ENCODE measurements at regions not wholly inside any gene's neighbourhood (a gene's known extent, or its start where the extent isn't known, plus 50 kb on each side); places are given as distances from the start of the nearest gene placed in this dataset.
A peak's percentile ranks its signal among the peaks of the same experiment; 100 is the strongest.
"Not testable (repeated sequence)": the region's sequence is repeated elsewhere in the genome, so short reads cannot be mapped to it uniquely, and the experiment has no call there.

- Histone ChIP-seq H3K79me2 (ENCODE audit: control insufficient read depth, insufficient read depth, low read length) (no peaks in the 10 kb centered on the region), H3K36me3 (ENCODE audit: control insufficient read depth, insufficient read depth, low read length) (no peaks in the 10 kb centered on the region), H3K9ac (ENCODE audit: insufficient read depth, low read length) (no peak overlapping the region), H3K4me1 (ENCODE audit: control insufficient read depth, extremely low read depth, insufficient read depth, low read length) (no peaks in the 10 kb centered on the region), H3K4me3 (replicated peaks in 1 of 4; ENCODE audit: control extremely low read depth in 1 of 4, insufficient read depth in 1 of 4, low read depth in 3 of 4, low read length in 4 of 4) (no peak overlapping the region), H3K4me2 (ENCODE audit: extremely low read depth, insufficient read depth, low read length) (no peak overlapping the region), H3K27ac (ENCODE audit: insufficient read depth, low read length) (no peak overlapping the region), H4K20me1 (ENCODE audit: control insufficient read depth, extremely low read depth, insufficient read depth, low read length) (no peaks in the 10 kb centered on the region), H3K9me3 (ENCODE audit: control insufficient read depth, insufficient read depth, low read depth, low read length) (no peaks in the 10 kb centered on the region), H2AFZ (ENCODE audit: low read length) (no peak overlapping the region), H3K27me3 (ENCODE audit: control insufficient read depth, insufficient read depth, low read length) (no peaks in the 10 kb centered on the region)
- TF ChIP-seq EZH2 (IDR thresholded peaks at IDR 0.05; ENCODE audit: low read length, missing control alignments) (no peak), CTCF (conservative IDR thresholded peaks at IDR 0.05 in 1 of 2, IDR thresholded peaks at IDR 0.05 in 1 of 2; ENCODE audit: low read depth in 1 of 2, low read length in 2 of 2) (peak; percentile 42 to 65)
- peak; percentile 24 to 52 for DNase-seq (ENCODE audit: low read depth in 2 of 2)
Observed at GRCh38 chr4:126405369-126405982, 1090.7 kb downstream of the FAT4 start.

GRCh38 chr4:126409746-126410145 is 1095.0 kb downstream of the FAT4 start:
- Histone ChIP-seq H2AFZ (ENCODE audit: low read length) (no peak overlapping the region), H3K27me3 (ENCODE audit: control insufficient read depth, insufficient read depth, low read length) (no peaks in the 10 kb centered on the region), H3K27ac (ENCODE audit: insufficient read depth, low read length) (no peak overlapping the region), H3K36me3 (ENCODE audit: control insufficient read depth, insufficient read depth, low read length) (no peaks in the 10 kb centered on the region), H3K4me3 (replicated peaks in 1 of 4; ENCODE audit: control extremely low read depth in 1 of 4, insufficient read depth in 1 of 4, low read depth in 3 of 4, low read length in 4 of 4) (no peak overlapping the region), H3K9me3 (ENCODE audit: control insufficient read depth, insufficient read depth, low read depth, low read length) (no peaks in the 10 kb centered on the region), H3K9ac (ENCODE audit: insufficient read depth, low read length) (no peak overlapping the region), H4K20me1 (ENCODE audit: control insufficient read depth, extremely low read depth, insufficient read depth, low read length) (no peaks in the 10 kb centered on the region), H3K4me2 (ENCODE audit: extremely low read depth, insufficient read depth, low read length) (no peak overlapping the region), H3K79me2 (ENCODE audit: control insufficient read depth, insufficient read depth, low read length) (no peaks in the 10 kb centered on the region), H3K4me1 (ENCODE audit: control insufficient read depth, extremely low read depth, insufficient read depth, low read length) (no peaks in the 10 kb centered on the region)
- no peak for TF ChIP-seq EZH2 (IDR thresholded peaks at IDR 0.05; ENCODE audit: low read length, missing control alignments)
- no peak for TF ChIP-seq CTCF (conservative IDR thresholded peaks at IDR 0.05 in 1 of 2, IDR thresholded peaks at IDR 0.05 in 1 of 2; ENCODE audit: low read depth in 1 of 2, low read length in 2 of 2)
- DNase-seq (ENCODE audit: low read depth in 2 of 2), result no peak

GRCh38 chr4:126411047-126411446 is 1096.3 kb downstream of the FAT4 start:
- Histone ChIP-seq H4K20me1 (ENCODE audit: control insufficient read depth, extremely low read depth, insufficient read depth, low read length) (no peaks in the 10 kb centered on the region), H3K27ac (ENCODE audit: insufficient read depth, low read length) (no peak overlapping the region), H2AFZ (ENCODE audit: low read length) (no peak overlapping the region), H3K9ac (ENCODE audit: insufficient read depth, low read length) (no peak overlapping the region), H3K4me1 (ENCODE audit: control insufficient read depth, extremely low read depth, insufficient read depth, low read length) (no peaks in the 10 kb centered on the region), H3K36me3 (ENCODE audit: control insufficient read depth, insufficient read depth, low read length) (no peaks in the 10 kb centered on the region), H3K4me3 (replicated peaks in 1 of 4; ENCODE audit: control extremely low read depth in 1 of 4, insufficient read depth in 1 of 4, low read depth in 3 of 4, low read length in 4 of 4) (no peak overlapping the region), H3K4me2 (ENCODE audit: extremely low read depth, insufficient read depth, low read length) (no peak overlapping the region), H3K9me3 (ENCODE audit: control insufficient read depth, insufficient read depth, low read depth, low read length) (no peaks in the 10 kb centered on the region), H3K27me3 (ENCODE audit: control insufficient read depth, insufficient read depth, low read length) (no peaks in the 10 kb centered on the region), H3K79me2 (ENCODE audit: control insufficient read depth, insufficient read depth, low read length) (no peaks in the 10 kb centered on the region)
- TF ChIP-seq CTCF (conservative IDR thresholded peaks at IDR 0.05 in 1 of 2, IDR thresholded peaks at IDR 0.05 in 1 of 2; ENCODE audit: low read depth in 1 of 2, low read length in 2 of 2), result no peak
- TF ChIP-seq EZH2 (IDR thresholded peaks at IDR 0.05; ENCODE audit: low read length, missing control alignments), result no peak
- no peak for DNase-seq (ENCODE audit: low read depth in 2 of 2)

- H3K79me2 ChIP-seq (ENCODE audit: control insufficient read depth, insufficient read depth, low read length); H4K20me1 ChIP-seq (ENCODE audit: control insufficient read depth, extremely low read depth, insufficient read depth, low read length); H3K27ac ChIP-seq (ENCODE audit: insufficient read depth, low read length); H3K4me3 ChIP-seq (replicated peaks in 1 of 4; ENCODE audit: control extremely low read depth in 1 of 4, insufficient read depth in 1 of 4, low read depth in 3 of 4, low read length in 4 of 4); H3K27me3 ChIP-seq (ENCODE audit: control insufficient read depth, insufficient read depth, low read length); H2AFZ ChIP-seq (ENCODE audit: low read length); H3K9ac ChIP-seq (ENCODE audit: insufficient read depth, low read length); H3K4me1 ChIP-seq (ENCODE audit: control insufficient read depth, extremely low read depth, insufficient read depth, low read length); DNase-seq (ENCODE audit: low read depth in 2 of 2); H3K9me3 ChIP-seq (ENCODE audit: control insufficient read depth, insufficient read depth, low read depth, low read length); H3K4me2 ChIP-seq (ENCODE audit: extremely low read depth, insufficient read depth, low read length); H3K36me3 ChIP-seq (ENCODE audit: control insufficient read depth, insufficient read depth, low read length): not testable (repeated sequence)
Observed at GRCh38 chr4:126412310-126412709, 1097.6 kb downstream of the FAT4 start.

All from fibroblast of lung (primary cell).